NCI-H82 treated with DMSO at 0.1 percent for 48 hours (cell line): ENCODE measurements at regions not wholly inside any gene's neighbourhood (a gene's known extent, or its start where the extent isn't known, plus 50 kb on each side); places are given as distances from the start of the nearest gene placed in this dataset.
A peak's percentile ranks its signal among the peaks of the same experiment; 100 is the strongest.

Source experiments
- DNase-seq: peaks from one replicate; lab custom pipeline; 2025; ENCODE audit not compliant: unreplicated experiment; lab: John Stamatoyannopoulos, UW

DNA sequence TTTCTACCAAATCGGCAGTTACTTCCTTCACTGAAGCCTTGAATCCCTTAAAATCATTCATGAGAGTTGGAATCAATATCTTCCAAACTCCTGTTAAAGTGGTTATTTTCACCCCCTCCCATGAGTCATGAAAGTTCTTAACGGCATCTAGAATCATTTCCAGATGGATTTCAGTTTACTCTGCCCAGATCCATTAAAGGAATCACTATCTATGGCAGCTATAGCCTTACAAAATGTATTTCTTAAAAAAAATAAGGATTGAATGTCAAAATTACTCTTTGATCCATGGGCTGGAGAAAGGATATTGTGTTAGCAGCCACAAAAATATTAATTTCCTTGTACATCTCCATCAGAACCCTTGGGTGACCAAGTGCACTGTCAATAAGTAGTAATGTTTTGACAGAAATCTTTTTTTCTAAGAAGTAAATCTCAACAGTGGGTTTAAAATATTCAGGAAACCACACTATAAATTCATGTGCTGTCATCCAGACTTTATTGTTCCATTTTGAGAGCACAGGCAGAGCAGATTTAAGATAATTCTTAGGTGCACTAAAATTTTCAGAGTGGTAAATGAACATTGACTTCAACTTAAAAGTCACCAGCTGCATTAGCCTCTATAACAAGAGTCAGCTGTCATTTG is 767.7 kb downstream of the DTWD2 start:
- no peak for DNase-seq

DNA sequence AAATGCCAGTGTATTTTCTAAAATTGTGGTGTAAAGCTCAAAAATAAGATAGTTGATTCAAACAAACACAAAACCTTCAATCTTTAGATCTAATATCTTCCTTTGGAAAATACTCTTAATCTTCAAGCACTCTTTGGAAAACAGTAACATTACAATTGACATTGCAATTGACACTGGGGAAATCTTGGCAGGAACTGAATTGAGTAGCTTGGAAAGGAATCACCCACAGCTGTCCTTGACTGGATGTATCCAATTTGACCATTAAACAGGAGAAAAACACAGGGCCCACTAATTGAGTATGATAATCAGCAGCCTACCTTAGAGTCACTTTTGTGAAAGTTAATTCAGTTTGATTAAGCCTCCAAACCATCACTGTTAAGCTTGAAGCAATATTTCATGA is 776.7 kb downstream of the DTWD2 start:
- no peak for DNase-seq

DNA sequence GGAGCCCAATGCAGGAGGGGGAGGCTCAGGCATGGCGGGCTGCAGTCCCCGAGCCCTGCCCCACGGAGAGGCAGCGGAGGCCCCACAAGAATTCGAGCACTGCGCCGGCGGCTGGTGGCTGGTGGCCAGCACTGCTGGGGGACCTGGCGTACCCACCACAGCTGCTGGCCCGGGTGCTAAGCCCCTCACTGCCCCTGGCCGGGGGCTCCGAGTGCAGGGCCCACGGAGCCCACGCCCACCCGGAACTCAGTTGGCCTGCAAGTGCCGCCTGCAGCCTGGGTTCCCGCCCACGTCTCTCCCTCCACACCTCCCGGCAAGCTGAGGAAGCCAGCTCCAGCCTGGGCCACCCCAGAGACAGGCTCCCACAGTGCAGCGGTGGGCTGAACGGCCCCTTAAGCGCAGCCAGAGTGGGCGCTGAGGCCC is 780.3 kb downstream of the DTWD2 start:
- no peak for DNase-seq

DNA sequence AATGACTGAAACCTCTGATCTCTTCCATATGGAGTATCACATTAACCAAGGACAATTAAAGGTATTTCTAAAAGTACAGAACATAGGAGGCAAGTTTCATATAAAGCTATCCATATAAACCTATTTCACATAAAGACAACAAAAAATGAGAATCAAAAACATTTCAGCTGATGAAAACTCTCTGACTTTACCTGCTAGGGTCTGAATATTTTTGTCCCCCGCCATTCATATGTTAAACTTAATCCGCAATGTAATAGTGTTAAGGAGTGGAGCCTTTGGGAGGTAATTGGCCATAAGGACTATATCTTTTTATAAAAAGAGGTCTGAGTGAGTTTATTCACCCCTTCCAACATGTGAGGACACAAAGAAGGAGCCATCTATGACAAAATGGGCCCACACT is 788.5 kb downstream of the DTWD2 start:
- DNase-seq, result no peak

DNA sequence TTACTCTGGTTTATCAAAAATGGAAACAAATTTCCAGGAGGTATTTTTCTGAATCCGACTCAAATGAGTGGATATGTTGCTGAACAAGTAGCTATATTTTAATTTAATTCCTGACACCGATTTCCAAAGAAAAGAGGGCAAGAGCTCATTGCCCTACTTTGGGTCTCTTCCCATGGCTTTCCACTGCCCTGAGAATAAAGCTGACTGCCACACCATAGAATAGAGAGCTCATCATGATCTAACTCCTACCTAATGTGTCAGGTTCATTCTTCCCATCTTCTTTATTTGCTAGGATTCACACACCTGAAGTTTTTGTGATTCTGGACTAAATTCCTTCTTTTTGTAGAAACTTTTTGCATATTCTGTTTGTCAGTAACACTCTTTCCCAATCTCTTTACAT is 792.1 kb downstream of the DTWD2 start:
- no peak for DNase-seq

DNA sequence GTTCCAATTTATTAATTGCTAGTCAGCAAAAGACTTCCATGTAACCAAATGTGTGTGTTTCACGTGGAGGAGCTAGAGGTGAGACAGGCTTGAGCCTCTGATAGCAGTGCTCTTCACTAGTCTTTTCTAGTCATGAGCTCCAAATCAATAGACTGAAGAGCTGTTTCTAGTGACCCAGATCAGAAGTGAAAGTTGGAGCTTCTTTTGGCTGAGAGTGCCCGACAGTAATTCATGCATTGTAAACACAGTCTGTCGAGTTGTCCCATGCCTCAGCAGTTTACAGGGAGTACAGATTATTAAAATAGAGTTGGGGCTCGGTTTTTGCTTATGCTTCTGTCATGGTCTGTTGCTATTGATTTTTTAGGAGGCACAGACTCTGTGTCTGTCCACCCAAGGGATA is 793.1 kb downstream of the DTWD2 start:
- no peak for DNase-seq

DNA sequence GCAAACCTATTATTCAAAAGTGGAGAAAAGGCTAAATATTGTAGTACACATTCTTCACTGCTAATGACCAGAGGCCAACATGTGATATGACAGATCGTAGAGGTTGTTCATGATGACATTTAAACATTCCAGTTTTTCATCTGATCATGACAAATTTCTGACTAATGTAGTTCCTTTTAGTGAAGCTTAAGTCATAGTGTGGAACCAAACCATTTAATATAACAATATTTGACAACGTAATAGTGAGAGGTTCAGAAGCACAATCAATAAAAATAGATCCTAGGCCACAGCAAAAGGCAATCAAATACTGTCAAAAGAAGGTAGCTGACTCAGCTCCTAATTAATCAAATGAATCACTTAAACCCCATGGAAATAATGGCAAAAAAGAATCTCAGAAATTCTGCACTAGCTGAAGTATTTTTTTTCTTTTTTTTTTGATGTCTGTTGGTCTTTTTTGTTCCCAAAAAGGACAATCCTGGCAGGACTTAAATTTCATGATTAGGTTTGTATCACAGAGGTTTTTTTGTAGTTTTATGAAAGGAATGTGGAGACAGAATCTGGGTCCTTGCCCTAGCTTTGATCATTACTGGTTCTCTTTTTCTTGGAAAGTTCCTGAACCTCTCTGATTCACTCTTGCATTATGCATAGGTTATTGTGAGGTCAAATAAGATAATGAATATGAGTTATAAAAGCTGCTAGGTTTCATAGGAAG is 795.0 kb downstream of the DTWD2 start:
- no peak for DNase-seq

DNA sequence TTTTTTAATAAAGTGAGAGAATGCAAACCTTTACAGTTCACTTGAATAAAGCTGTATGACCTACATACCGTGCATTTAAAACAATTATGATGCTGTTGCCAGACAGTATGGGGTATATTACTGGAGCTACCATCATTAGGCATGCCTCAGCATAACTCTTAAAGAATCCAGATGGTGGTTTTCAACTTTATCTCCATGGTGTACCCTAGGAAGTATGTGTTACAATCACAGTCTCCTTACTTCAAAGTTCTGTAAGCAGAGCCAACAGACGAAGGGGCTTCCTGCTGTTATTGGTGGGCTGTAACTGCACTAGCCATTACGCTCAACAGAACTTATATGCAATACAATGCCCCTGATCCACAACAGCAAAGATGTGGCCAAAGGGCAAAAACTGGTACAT is 803.3 kb downstream of the DTWD2 start:
- DNase-seq, result no peak

DNA sequence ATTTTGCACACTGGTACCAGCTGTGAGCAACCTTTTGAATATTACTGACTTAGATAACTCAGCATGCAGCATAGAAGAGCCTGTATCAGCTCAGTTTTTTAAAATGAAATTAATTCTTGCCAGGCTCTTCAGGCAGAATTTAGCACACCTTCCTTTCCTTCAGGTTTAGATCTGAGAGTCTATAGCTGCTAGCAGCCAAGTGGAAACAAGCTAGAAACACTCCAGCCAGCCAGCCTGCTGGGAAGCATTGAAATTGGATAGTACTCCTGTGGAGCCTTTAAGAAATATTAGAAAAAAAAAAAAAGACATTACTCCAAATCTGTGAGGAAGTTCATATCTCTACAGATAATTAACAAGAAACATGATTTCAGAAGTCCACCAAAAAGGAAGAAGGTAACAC is 812.2 kb downstream of the DTWD2 start:
- no peak for DNase-seq

DNA sequence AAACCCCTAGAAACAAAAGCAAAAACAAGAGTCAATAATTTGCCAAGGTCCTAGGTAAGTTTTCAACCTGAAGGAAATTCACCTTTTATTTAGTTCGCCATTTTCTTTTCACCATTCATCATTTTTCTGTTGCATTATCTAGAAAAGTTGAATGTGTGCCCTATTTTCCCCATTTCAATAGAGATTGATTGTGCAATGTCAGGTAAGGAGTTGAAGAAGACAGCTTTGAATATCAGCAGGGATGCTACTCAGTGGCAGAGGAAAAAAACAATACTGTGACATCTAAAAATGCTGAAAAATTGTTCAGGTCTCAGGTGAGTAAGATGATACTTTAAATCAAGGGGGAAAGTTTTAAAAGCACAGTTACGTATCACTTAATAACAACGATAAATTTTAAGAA is 813.7 kb downstream of the DTWD2 start:
- no peak for DNase-seq

DNA sequence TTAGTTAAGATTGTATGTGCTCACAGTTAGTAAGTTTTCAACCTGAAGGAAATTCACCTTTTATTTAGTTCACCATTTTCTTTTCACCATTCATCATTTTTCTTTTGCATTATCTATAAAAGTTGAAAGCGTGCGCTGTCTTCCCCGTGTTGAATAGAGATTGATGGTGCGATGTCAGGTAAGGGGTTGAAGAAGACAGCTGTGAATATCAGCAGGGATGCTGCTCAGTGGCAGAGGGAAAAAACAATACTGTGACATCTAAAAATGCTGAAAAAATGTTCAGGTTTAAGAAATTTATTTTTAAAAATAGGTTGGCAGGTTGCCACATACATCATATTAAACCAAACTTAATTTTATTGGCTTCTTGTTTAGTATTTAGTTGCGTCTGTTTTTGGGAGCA is 815.0 kb downstream of the DTWD2 start:
- DNase-seq, result no peak

DNA sequence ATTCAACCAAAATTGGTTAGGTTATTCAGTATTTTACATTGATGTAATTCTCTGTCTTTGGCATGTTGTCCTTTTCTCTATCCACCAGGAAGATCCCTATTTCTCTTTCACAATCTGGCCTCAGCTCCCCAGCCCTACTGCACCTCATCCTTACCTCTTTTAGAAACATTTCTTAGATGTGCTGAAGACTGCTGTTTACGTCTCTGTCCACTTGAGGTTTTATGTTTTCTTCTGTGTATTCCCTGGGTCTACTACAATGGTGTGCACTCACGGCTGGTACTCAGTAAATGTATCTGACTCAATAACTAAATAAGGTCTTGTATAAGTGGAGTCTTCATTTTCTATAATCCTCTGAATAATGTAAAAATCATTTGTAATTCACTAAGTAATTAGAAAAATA is 822.7 kb downstream of the DTWD2 start:
- DNase-seq, result no peak

DNA sequence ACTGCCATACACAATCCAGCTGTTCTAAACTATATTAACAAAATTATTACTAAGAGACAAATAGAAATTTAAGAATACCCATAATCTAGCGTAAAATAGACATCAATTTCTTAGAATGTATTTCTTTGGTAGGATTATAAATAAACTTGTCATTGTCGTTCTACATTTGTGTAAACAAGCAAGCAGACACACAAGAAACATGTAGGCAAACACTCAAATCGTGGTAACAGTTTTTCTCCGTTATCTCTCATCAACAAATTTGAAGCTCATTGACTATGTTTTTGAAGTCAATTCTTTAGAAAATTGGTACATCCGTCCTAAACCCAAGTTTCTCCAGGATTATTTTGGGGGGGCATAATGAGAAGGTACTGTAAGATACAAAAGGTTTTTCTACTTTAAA is 832.2 kb downstream of the DTWD2 start:
- DNase-seq, result no peak

DNA sequence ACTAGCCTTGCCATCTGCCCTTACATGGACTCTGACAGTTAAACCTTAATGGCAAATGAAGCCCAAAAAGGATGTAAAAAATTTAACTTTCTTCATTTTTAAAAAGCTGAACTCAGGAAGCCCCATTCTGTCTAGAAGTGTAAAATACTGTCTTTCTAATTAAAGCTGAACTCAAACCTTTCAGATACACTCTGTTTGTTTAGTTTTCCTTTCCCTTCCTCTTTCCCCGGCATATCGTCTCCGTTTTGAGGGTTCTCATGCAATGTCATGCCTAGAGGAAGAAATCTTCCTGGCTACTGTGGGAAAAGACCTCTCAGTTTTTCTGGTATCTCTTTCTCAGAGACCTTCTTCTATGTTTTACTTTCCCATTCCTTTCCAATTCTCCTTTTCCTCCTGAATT is 841.5 kb downstream of the DTWD2 start:
- DNase-seq, result no peak

DNA sequence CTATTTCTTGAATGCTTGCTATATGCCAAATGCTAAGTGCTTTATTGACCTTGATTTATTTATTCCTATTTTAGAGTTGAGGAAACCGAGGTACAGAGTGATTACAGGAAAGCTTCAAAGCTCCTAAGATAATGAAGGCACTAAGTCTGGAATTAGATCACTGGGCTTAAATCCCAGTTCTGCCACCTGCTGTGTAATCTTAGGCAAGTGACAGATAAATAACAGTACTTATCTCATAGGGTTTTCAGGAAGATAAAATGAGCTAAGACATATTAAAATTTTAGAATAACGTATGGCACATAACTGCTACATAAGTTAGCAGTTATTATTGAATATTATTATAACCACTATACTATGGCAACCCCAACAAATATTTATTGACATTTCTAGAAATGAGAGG is 843.8 kb downstream of the DTWD2 start:
- DNase-seq, result peak; percentile 84

DNA sequence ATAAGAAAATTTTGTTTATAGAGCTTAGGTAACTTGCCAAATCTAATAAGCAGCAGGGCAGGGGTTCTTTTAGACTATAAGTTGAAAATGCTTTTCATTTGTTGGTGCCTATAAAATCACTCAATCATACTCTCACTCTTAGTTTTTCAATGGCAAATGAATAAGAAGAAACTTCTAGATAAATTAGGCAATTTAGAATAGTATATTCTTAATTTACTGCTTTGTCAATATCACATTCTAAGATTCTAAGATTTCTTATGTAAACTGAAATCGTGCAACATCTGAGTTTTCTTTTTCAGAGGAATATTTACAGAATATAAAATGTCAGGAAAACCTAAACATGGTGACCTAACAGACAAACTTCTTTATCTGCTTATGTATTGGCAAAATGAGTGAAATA is 849.0 kb downstream of the DTWD2 start:
- no peak for DNase-seq

DNA sequence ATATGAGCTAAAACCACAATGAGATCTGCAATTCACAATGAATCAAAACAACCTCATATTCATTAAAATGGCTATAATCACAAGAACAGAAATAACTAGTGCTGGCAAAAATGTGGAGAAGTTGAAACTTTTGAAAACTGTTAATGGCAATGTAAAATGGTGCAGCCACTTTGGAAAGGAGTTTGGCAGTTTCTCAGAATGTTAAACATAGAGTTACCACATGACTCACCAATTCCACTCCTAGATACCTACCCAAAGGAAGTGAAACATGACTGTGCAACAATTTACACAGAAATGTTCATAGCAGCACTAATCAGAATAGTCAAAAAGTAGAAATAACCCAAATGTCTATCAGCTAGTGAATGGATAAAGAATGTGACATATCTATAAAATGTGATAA is 862.2 kb downstream of the DTWD2 start:
- DNase-seq, result no peak

DNA sequence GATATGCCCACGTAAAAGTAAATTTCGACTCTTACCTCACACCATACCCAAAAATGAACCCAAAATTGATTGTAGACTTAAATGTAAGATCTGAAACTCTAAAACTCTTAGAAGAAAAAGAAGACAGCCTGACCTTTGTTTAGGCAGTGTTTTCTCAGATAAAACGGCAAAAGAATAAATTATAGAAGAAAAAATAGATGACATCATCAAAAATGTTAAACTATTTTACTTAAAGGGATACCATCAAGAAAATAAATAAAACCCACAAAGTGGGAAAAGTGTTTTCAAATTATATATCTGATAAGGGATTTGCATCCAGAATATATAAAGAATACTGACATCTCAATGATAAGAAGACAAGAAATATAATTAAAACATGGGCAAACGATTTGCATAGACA is 862.7 kb downstream of the DTWD2 start:
- DNase-seq, result no peak

DNA sequence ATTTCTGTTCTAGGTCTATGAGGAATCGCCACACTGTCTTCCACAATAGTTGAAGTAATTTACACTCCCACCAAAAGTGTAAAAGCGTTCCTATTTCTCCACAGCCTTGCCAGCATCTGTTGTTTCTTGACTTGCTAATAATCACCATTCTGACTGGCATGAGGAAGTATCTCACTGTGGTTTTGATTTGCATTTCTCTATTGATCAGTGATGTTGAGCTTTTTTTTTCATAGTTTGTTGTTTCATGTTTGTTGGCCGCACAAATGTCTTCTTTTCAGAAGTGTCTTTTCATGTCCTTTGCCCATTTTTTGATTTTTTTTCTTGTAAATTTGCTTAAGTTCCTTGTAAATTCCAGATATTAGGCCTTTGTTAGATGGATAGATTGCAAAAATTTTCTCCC is 867.1 kb downstream of the DTWD2 start:
- DNase-seq, result no peak

DNA sequence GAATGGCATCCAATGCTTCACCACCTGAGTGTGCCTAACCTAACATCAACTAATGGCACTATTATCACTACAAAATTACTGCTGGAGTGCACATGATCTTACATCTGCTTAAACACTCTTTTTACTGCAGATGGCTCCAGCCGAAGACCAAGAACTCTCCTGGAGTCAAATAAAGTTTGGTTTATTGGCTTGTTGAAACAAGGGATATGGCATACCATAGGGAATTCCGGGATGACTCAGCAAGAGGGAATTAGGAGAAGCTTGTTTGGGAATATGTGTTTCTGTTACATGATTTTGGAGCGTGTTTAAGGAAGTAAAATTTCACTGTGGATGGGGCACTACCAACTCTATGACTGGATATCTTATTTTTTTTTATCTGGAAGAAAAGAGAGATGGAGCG is 872.6 kb downstream of the DTWD2 start:
- DNase-seq, result no peak

DNA sequence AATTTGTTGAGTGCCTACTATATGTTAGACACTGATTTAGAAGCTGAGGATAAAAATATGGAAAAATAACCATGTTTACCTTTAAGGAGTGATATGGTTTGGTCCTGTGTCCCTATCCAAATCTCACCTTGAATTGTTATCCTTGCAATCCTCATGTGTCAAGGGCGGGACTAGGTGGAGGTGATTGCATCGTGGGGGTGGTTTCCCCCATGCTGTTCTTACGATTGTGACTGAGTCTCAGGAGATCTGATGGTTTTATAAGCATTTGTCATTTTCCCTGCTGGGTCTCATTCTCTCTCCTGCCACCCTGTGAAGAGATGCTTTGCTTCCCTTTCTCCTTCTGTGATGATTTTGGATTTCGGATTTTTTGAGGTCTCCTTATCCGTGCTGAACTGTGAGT is 876.4 kb downstream of the DTWD2 start:
- no peak for DNase-seq

DNA sequence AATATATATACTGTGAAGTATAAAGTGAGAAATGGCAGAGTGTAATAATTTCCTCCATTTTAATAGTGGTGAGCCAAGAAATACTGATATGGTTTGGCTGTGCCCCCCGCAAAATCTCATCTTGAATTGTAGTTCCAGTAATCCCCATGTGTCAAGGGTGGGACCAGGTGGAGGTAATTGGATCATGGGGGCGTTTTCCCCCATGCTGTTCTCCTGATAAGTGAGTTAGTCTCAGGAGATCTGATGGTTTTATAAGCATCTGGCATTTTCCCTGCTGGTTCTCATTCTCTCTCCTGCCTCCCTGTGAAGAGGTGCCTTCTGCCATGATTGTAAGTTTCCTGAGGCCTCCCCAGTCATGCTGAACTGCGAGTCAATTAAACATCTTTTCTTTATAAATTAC is 881.1 kb downstream of the DTWD2 start:
- DNase-seq, result peak; percentile 44

DNA sequence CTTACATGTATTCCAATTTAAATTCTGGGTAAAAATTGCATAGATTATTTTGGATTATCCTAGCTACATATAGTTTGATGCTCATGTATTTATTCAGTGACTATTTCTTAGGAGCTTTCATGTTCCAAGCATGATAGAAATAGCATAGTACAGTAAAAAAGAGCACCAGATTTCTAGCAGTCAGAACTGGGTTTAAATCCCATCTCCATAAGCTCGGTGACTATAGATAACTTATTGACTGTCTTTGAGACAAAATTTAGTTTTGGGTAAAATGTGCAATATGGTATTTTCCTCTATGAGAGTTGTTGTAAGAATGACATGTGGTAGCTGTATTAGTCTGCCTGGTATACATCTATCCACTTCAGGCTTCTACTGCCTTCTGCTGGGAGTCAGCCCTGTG is 889.6 kb downstream of the DTWD2 start:
- DNase-seq, result no peak
